GM20000 (cell line): ENCODE measurements at regions not wholly inside any gene's neighbourhood (a gene's known extent, or its start where the extent isn't known, plus 50 kb on each side); places are given as distances from the start of the nearest gene placed in this dataset.

Experiments used
- DNase-seq: peaks from one replicate; pipeline ENCODE4 v3.0.0; 2012; ENCODE audit warnings: low spot score
- CTCF ChIP-seq: IDR thresholded peaks from 2 replicates; pipeline ENCODE4 v1.5.1; 2012; ENCODE audit warnings: mild to moderate bottlenecking, control low read depth; ENCODE audit errors: extremely low read depth, missing control alignments

- no peak for TF ChIP-seq CTCF
- DNase-seq, result no peak
Measured at GRCh38 chr6:135779213-135779612, 72.3 kb upstream of the PDE7B start.

- no peak for DNase-seq
- TF ChIP-seq CTCF, result no peak
Measured at GRCh38 chr6:135780326-135780725, 71.2 kb upstream of the PDE7B start.

- TF ChIP-seq CTCF, result no peak
Measured at GRCh38 chr6:135782546-135782945, 69.0 kb upstream of the PDE7B start.

GRCh38 chr6:135784507-135784906, 67.0 kb upstream of the PDE7B start:
- DNase-seq, result no peak
- no peak for TF ChIP-seq CTCF

More at GRCh38 chr6:135782546-135782945, 69.0 kb upstream of the PDE7B start:
- no peak for DNase-seq

- no peak for DNase-seq
- TF ChIP-seq CTCF, result no peak
Measured at GRCh38 chr6:135789375-135790050, 62.0 kb upstream of the PDE7B start.

GRCh38 chr6:135791441-135791840, 60.1 kb upstream of the PDE7B start:
- no peak for DNase-seq
- no peak for TF ChIP-seq CTCF

- no peak for DNase-seq
- no peak for TF ChIP-seq CTCF
Measured at GRCh38 chr6:135796643-135797305, 54.7 kb upstream of the PDE7B start.
